VCaP (cell line): ENCODE measurements at regions not wholly inside any gene's neighbourhood (a gene's known extent, or its start where the extent isn't known, plus 50 kb on each side); places are given as distances from the start of the nearest gene placed in this dataset.
A peak's percentile ranks its signal among the peaks of the same experiment; 100 is the strongest.

ENCODE experiments used
- H3K27ac ChIP-seq: fragments of 450-650 bp; 2 replicates; pipeline ENCODE4 v1.5.1; 2017
- TF ChIP-seq, protein P1 (sequence below): fragments of 450-650 bp; conservative IDR thresholded peaks from 2 replicates; pipeline ENCODE4 v1.5.1; 2017; ENCODE audit warnings: mild to moderate bottlenecking, moderate library complexity

DNA sequence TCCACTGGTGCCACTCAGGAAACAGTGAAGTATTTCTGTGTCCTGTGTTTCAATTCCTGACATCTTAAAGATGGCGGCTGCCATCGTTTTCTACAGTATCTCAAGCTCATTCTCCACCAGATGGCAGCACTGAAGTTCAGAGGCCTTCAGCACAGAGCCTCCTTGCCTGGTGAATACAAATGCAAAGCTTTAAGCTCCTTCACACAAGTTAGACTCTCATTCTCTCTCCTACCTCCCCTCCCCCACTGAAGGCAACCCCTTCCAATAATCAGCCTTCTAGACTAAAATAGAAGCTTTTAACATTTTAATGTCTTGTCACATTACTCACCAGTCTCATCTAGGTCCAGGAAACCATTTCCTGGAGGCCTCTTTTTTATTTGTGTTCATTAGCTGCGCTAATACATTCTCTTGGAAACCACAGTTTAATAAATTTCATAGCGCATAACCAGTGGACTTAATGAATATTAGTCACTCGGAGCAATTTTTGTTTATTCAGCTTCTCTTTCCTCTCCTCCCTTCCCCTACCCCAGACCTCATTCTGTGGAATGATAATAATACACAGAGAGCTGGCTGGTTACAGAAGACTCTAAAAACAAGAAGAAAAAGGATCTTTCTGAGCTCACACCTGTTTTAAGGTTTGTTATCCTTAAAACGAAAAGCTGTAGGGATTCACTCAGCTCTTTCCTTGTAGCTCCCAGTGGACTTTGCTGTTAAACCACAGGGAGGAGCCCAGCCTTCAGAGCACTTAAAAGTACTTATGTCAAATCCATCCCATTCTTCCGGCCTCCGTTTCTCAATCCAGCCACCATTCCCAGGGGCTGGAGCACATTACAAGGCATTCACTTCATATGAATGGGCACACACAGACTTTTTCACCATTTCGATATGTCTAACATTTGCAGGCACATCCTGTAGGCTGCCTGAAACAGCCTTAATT lies 384.9 kb downstream of the HLX start:
- H3K27ac ChIP-seq: no peak overlapping the region
- TF ChIP-seq, protein P1, sequence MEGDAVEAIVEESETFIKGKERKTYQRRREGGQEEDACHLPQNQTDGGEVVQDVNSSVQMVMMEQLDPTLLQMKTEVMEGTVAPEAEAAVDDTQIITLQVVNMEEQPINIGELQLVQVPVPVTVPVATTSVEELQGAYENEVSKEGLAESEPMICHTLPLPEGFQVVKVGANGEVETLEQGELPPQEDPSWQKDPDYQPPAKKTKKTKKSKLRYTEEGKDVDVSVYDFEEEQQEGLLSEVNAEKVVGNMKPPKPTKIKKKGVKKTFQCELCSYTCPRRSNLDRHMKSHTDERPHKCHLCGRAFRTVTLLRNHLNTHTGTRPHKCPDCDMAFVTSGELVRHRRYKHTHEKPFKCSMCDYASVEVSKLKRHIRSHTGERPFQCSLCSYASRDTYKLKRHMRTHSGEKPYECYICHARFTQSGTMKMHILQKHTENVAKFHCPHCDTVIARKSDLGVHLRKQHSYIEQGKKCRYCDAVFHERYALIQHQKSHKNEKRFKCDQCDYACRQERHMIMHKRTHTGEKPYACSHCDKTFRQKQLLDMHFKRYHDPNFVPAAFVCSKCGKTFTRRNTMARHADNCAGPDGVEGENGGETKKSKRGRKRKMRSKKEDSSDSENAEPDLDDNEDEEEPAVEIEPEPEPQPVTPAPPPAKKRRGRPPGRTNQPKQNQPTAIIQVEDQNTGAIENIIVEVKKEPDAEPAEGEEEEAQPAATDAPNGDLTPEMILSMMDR: peak; percentile 57

DNA sequence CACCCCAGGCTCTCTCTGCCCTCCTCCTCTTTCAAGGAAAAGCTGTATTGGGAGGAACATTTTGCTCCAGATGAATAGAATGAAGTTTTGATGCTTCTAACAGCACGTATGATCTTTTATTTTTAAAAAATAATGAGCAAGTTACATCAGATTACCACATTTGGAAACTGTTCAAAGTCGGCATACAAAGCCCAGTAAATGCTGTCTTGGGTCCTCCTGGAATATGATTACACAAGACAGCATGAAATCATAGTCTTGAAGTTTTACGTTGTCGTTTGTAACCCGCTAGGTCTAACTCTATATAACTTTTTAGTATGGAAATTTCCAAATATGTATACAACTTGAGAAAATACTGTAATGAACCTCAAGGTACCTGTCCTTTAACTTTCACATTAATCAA lies 385.6 kb downstream of the HLX start:
- TF ChIP-seq, protein P1: no peak

DNA sequence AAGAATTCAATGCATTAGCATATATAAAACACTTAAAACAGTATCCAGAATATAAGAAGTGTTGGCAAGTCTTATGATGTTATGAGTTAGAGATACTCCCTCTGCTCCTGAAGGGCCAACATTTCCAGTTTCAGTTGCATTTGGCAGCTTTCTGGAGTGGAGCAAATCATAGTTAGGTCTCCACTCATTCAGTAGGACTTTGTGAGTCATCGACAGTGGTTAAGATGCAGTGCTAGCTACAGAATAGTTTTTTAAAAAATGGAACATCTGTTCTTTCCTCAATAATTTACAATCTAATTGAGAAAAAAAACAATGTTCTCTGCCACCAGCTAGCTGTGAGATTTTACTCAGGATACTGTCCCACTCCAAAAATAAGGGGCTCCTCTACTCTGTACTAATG lies 389.1 kb downstream of the HLX start:
- H3K27ac ChIP-seq: no peak overlapping the region
- TF ChIP-seq, protein P1: no peak

More for the DNA sequence above, 385.6 kb downstream of the HLX start:
- no peak overlapping the region for H3K27ac ChIP-seq

DNA sequence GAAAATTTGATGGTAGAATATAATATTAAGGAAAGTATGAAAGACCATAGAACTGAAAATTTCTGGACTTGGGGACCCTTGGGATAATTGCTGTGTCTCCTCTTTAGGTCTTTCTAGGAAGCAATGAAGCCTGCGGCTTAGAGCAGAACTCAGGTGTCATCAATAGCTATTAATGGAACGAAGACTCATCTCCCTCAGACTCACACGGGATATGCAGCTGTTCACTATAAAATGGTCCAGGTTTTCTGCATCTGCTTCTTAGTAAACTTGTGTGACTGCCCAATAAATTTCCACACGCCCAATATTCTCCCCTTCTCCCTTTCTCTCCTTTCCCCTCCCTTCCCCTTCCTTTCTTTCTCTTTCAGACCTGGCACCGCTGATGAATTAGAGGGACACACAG lies 392.5 kb downstream of the HLX start:
- TF ChIP-seq, protein P1: no peak
- H3K27ac ChIP-seq: no peak overlapping the region

DNA sequence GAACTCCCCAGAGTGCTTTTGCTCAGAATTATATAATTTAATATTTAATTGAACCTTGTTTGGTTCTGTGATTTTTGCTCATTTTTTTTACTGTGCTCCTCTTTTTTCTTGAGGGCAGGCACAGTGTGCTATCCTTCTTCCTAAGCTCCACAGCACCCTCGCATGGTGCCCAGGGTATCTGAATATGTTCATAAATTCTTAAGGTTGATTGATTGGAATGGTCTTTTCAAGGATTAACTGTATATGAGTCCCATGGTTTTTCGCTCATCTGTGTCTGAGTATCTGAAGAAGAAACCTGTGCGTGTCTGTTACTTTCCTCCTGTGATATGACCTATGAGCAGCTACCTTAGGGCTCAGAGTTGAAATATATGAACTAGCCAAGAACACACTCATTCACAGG lies 393.7 kb downstream of the HLX start:
- no peak overlapping the region for H3K27ac ChIP-seq
- TF ChIP-seq, protein P1: peak; percentile 69

DNA sequence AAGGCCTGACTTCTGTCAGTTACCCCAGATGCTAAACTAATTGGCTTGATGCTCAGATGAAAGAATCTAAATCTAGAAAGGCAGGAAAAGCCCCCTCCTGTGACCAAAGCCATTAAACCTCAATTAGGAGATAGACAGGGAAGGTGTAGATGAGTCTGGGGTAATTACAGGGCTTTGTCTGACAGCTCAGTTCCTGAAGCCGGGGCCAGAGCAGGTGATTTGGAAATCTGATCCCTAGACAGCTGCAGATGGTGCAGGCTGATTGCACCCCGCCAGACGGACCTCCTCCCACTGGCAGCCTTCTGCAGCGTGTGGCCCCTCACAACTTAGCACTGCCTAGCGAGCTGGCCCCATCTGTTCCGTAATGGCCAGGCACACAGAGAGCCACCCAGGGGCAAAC lies 395.1 kb downstream of the HLX start:
- H3K27ac ChIP-seq: no peak overlapping the region
- TF ChIP-seq, protein P1: no peak

DNA sequence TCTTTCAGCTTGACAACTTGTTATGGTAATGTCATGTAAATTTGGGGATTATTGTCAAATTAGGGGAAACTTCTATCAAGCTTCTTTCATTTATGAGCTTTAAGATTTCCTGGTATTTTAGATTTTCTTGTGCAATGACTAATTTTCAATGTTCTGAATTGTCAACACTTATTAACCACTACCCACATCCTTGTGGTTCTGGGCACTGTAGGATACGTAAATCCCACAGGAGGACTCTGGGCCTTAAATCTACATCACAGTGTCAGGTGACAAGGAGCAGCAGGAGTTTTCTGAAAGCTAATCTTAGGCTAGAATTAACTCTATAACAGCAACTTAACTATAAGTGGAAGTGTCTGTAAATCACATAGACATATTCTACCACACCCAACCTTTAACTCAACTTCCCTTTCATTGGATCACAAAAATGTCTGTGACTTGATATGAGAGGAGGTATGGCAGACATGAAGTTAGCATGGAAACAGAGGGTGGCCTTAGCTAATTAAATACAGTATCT lies 397.7 kb downstream of the HLX start:
- TF ChIP-seq, protein P1: no peak
- H3K27ac ChIP-seq: no peak overlapping the region
